ENCODE measurements at regions not wholly inside any gene's neighbourhood (a gene's known extent, or its start where the extent isn't known, plus 50 kb on each side); places are given as distances from the start of the nearest gene placed in this dataset.

GRCh38 chr4:42747971-42748370 is 91.1 kb upstream of the ATP8A1 start:
- no peak for DNase-seq (ENCODE audit: low read depth, low spot score)
- H3K36me3 ChIP-seq (ENCODE audit: insufficient read depth, insufficient read length, low read length), result no peaks in the 10 kb centered on the region
- H3K9me3 ChIP-seq (ENCODE audit: insufficient read depth, low read length), result no peaks in the 10 kb centered on the region
- H3K27me3 ChIP-seq (ENCODE audit: insufficient read depth, insufficient read length), result no peaks in the 10 kb centered on the region
- TF ChIP-seq SUZ12 (IDR thresholded peaks at IDR 0.05; ENCODE audit: extremely low read depth, insufficient read depth, insufficient read length) (no peak), YY1 (IDR thresholded peaks at IDR 0.05; ENCODE audit: insufficient read depth, insufficient read length) (no peak), ZNF274 (IDR thresholded peaks at IDR 0.05; ENCODE audit: low read depth, low read length) (no peak)
- no peaks in the 10 kb centered on the region for H3K4me1 ChIP-seq (ENCODE audit: insufficient read depth, insufficient read length)
- H3K4me3 ChIP-seq (ENCODE audit: insufficient read length, low read depth), result no peak overlapping the region
- no peak overlapping the region for H3K9ac ChIP-seq (ENCODE audit: insufficient read length, low read depth)

GRCh38 chr4:42736527-42737195 is 79.8 kb upstream of the ATP8A1 start:
- Histone ChIP-seq H3K4me3 (ENCODE audit: insufficient read length, low read depth) (no peak overlapping the region), H3K27me3 (ENCODE audit: insufficient read depth, insufficient read length) (no peaks in the 10 kb centered on the region), H3K9ac (ENCODE audit: insufficient read length, low read depth) (no peak overlapping the region), H3K4me1 (ENCODE audit: insufficient read depth, insufficient read length) (no peaks in the 10 kb centered on the region), H3K36me3 (ENCODE audit: insufficient read depth, insufficient read length, low read length) (no peaks in the 10 kb centered on the region), H3K9me3 (ENCODE audit: insufficient read depth, low read length) (peaks cover 6% of the 10 kb centered on the region; the same call in 1 of the 2 replicates)
- no peak for DNase-seq (ENCODE audit: low read depth, low spot score)
- TF ChIP-seq SUZ12 (IDR thresholded peaks at IDR 0.05; ENCODE audit: extremely low read depth, insufficient read depth, insufficient read length) (no peak), ZNF274 (IDR thresholded peaks at IDR 0.05; ENCODE audit: low read depth, low read length) (no peak), YY1 (IDR thresholded peaks at IDR 0.05; ENCODE audit: insufficient read depth, insufficient read length) (no peak)

- Histone ChIP-seq H3K36me3 (ENCODE audit: insufficient read depth, insufficient read length, low read length) (no peaks in the 10 kb centered on the region), H3K27me3 (ENCODE audit: insufficient read depth, insufficient read length) (no peaks in the 10 kb centered on the region), H3K4me3 (ENCODE audit: insufficient read length, low read depth) (no peak overlapping the region), H3K9ac (ENCODE audit: insufficient read length, low read depth) (no peak overlapping the region), H3K4me1 (ENCODE audit: insufficient read depth, insufficient read length) (no peaks in the 10 kb centered on the region), H3K9me3 (ENCODE audit: insufficient read depth, low read length) (peaks cover 3% of the 10 kb centered on the region; the same call in 1 of the 2 replicates)
- DNase-seq (ENCODE audit: low read depth, low spot score), result no peak
- TF ChIP-seq YY1 (IDR thresholded peaks at IDR 0.05; ENCODE audit: insufficient read depth, insufficient read length) (no peak), SUZ12 (IDR thresholded peaks at IDR 0.05; ENCODE audit: extremely low read depth, insufficient read depth, insufficient read length) (no peak), ZNF274 (IDR thresholded peaks at IDR 0.05; ENCODE audit: low read depth, low read length) (no peak)
These were observed 76.5 kb upstream of the ATP8A1 start for GRCh38 chr4:42733380-42733779.

GRCh38 chr4:42732776-42733175 is 75.9 kb upstream of the ATP8A1 start:
- H3K36me3 ChIP-seq (ENCODE audit: insufficient read depth, insufficient read length, low read length), result no peaks in the 10 kb centered on the region
- no peak for DNase-seq (ENCODE audit: low read depth, low spot score)
- TF ChIP-seq YY1 (IDR thresholded peaks at IDR 0.05; ENCODE audit: insufficient read depth, insufficient read length) (no peak), ZNF274 (IDR thresholded peaks at IDR 0.05; ENCODE audit: low read depth, low read length) (no peak), SUZ12 (IDR thresholded peaks at IDR 0.05; ENCODE audit: extremely low read depth, insufficient read depth, insufficient read length) (no peak)
- no peak overlapping the region for H3K9ac ChIP-seq (ENCODE audit: insufficient read length, low read depth)
- H3K9me3 ChIP-seq (ENCODE audit: insufficient read depth, low read length), result no peaks in the 10 kb centered on the region
- no peaks in the 10 kb centered on the region for H3K4me1 ChIP-seq (ENCODE audit: insufficient read depth, insufficient read length)
- H3K27me3 ChIP-seq (ENCODE audit: insufficient read depth, insufficient read length), result no peaks in the 10 kb centered on the region
- no peak overlapping the region for H3K4me3 ChIP-seq (ENCODE audit: insufficient read length, low read depth)

GRCh38 chr4:42729505-42730237 is 72.8 kb upstream of the ATP8A1 start:
- no peak for TF ChIP-seq ZNF274 (IDR thresholded peaks at IDR 0.05; ENCODE audit: low read depth, low read length)
- no peak for TF ChIP-seq SUZ12 (IDR thresholded peaks at IDR 0.05; ENCODE audit: extremely low read depth, insufficient read depth, insufficient read length)
- no peak for TF ChIP-seq YY1 (IDR thresholded peaks at IDR 0.05; ENCODE audit: insufficient read depth, insufficient read length)
- H3K36me3 ChIP-seq (ENCODE audit: insufficient read depth, insufficient read length, low read length), result no peaks in the 10 kb centered on the region
- H3K4me3 ChIP-seq (ENCODE audit: insufficient read length, low read depth), result no peak overlapping the region
- H3K9me3 ChIP-seq (ENCODE audit: insufficient read depth, low read length), result no peaks in the 10 kb centered on the region
- H3K27me3 ChIP-seq (ENCODE audit: insufficient read depth, insufficient read length), result no peaks in the 10 kb centered on the region
- no peak overlapping the region for H3K9ac ChIP-seq (ENCODE audit: insufficient read length, low read depth)
- H3K4me1 ChIP-seq (ENCODE audit: insufficient read depth, insufficient read length), result no peaks in the 10 kb centered on the region
- no peak for DNase-seq (ENCODE audit: low read depth, low spot score)

GRCh38 chr4:42724451-42724850 is 67.5 kb upstream of the ATP8A1 start:
- H3K9ac ChIP-seq (ENCODE audit: insufficient read length, low read depth), result no peak overlapping the region
- H3K4me3 ChIP-seq (ENCODE audit: insufficient read length, low read depth), result no peak overlapping the region

GRCh38 chr4:42720533-42720932 is 63.6 kb upstream of the ATP8A1 start:
- Histone ChIP-seq H3K4me3 (ENCODE audit: insufficient read length, low read depth) (no peak overlapping the region), H3K9me3 (ENCODE audit: insufficient read depth, low read length) (no peaks in the 10 kb centered on the region), H3K27me3 (ENCODE audit: insufficient read depth, insufficient read length) (no peaks in the 10 kb centered on the region), H3K9ac (ENCODE audit: insufficient read length, low read depth) (no peak overlapping the region), H3K4me1 (ENCODE audit: insufficient read depth, insufficient read length) (no peaks in the 10 kb centered on the region), H3K36me3 (ENCODE audit: insufficient read depth, insufficient read length, low read length) (no peaks in the 10 kb centered on the region)
- TF ChIP-seq ZNF274 (IDR thresholded peaks at IDR 0.05; ENCODE audit: low read depth, low read length), result no peak
- TF ChIP-seq YY1 (IDR thresholded peaks at IDR 0.05; ENCODE audit: insufficient read depth, insufficient read length), result no peak
- no peak for TF ChIP-seq SUZ12 (IDR thresholded peaks at IDR 0.05; ENCODE audit: extremely low read depth, insufficient read depth, insufficient read length)
- DNase-seq (ENCODE audit: low read depth, low spot score), result no peak

More at GRCh38 chr4:42724451-42724850, 67.5 kb upstream of the ATP8A1 start:
- DNase-seq (ENCODE audit: low read depth, low spot score), result no peak
- Histone ChIP-seq H3K9me3 (ENCODE audit: insufficient read depth, low read length) (no peaks in the 10 kb centered on the region), H3K4me1 (ENCODE audit: insufficient read depth, insufficient read length) (no peaks in the 10 kb centered on the region), H3K36me3 (ENCODE audit: insufficient read depth, insufficient read length, low read length) (no peaks in the 10 kb centered on the region), H3K27me3 (ENCODE audit: insufficient read depth, insufficient read length) (no peaks in the 10 kb centered on the region)
- TF ChIP-seq YY1 (IDR thresholded peaks at IDR 0.05; ENCODE audit: insufficient read depth, insufficient read length), result no peak
- no peak for TF ChIP-seq SUZ12 (IDR thresholded peaks at IDR 0.05; ENCODE audit: extremely low read depth, insufficient read depth, insufficient read length)
- no peak for TF ChIP-seq ZNF274 (IDR thresholded peaks at IDR 0.05; ENCODE audit: low read depth, low read length)

Measured in NT2/D1 (cell line).